T-cell (primary cell): ENCODE measurements at regions not wholly inside any gene's neighbourhood (a gene's known extent, or its start where the extent isn't known, plus 50 kb on each side); places are given as distances from the start of the nearest gene placed in this dataset.

Source experiments
- ATAC-seq, 4 experiments: fragments of 200-7000 bp in 3 of 4; fragments of 150-1000 bp in 1 of 4; cut with Tn5 transposase; replicated peaks in 1 of 4; 1 replicate in 3 of 4; 2 replicates in 1 of 4; pipeline ENCODE4 v1.10.0; 2021; ENCODE audit warnings: moderate library complexity in 3 of 4, mild to moderate bottlenecking in 2 of 4, moderate number of reproducible peaks in 1 of 4
- CTCF ChIA-PET, 2 donors: fragments of 300-600 bp; sonication (Branson Sonifier 250); formaldehyde crosslinking; loops; one replicate each; lab custom pipeline; 2022; ENCODE audit warnings: antibody characterized with exemption in 2 of 2; lab: Charles Lee
- POLR2A ChIA-PET, 2 donors: fragments of 300-600 bp; sonication (Branson Sonifier 250); formaldehyde crosslinking; loops; one replicate each; lab custom pipeline; 2022; ENCODE audit warnings: antibody characterized with exemption in 2 of 2; lab: Charles Lee
- DNase-seq, 35 experiments: peaks; one replicate each; pipeline versions ENCODE4 v3.0.0 to v3.0.0-alpha.2; 2013 to 2023
- H3K27ac ChIP-seq: one replicate; pipeline ENCODE4 v1.5.1; 2013; ENCODE audit warnings: low read length
- H3K27me3 ChIP-seq, 2 experiments: replicated peaks in 1 of 2; 1 replicate in 1 of 2; 2 replicates in 1 of 2; pipeline versions ENCODE4 v1.6.1 to v1.7.0; 2013; ENCODE audit warnings: low read length in 1 of 2, mixed read lengths in 1 of 2; ENCODE audit not compliant: control insufficient read depth in 2 of 2, insufficient read depth in 2 of 2; ENCODE audit errors: extremely low read depth in 1 of 2
- H3K36me3 ChIP-seq, 2 donors: 1 replicate in 1 of 2; 2 replicates in 1 of 2; pipeline versions ENCODE4 v1.6.1 to v1.7.0; 2013; ENCODE audit warnings: low read length in 1 of 2; ENCODE audit not compliant: control insufficient read depth in 2 of 2, insufficient read depth in 1 of 2; ENCODE audit errors: extremely low read depth in 1 of 2
- H3K4me1 ChIP-seq, 2 experiments: 1 replicate in 1 of 2; 2 replicates in 1 of 2; pipeline versions ENCODE4 v1.6.1 to v1.7.0; 2013; ENCODE audit warnings: low read length in 2 of 2, mixed read lengths in 1 of 2; ENCODE audit not compliant: insufficient read depth in 2 of 2, control insufficient read depth in 1 of 2; ENCODE audit errors: extremely low read depth in 1 of 2
- H3K4me3 ChIP-seq, 2 donors: 1 replicate in 1 of 2; 2 replicates in 1 of 2; pipeline versions ENCODE4 v1.5.1 to v1.7.0; 2013; ENCODE audit warnings: mild to moderate bottlenecking in 2 of 2, low read length in 1 of 2, moderate library complexity in 1 of 2; ENCODE audit not compliant: control insufficient read depth in 1 of 2; ENCODE audit errors: extremely low read depth in 1 of 2
- H3K9me3 ChIP-seq: 2 replicates; pipeline ENCODE4 v1.7.0; 2013
- H3K27ac Mint-ChIP-seq, 2 donors: one replicate each; pipeline ENCODE4 v1.8.0; 2020 to 2021; ENCODE audit warnings: mild to moderate bottlenecking in 2 of 2, mixed read lengths in 2 of 2
- H3K27me3 Mint-ChIP-seq, 2 donors: one replicate each; pipeline ENCODE4 v1.8.0; 2021 to 2022; ENCODE audit warnings: mixed read lengths in 2 of 2
- H3K36me3 Mint-ChIP-seq: one replicate; pipeline ENCODE4 v1.8.0; 2021; ENCODE audit warnings: mixed read lengths
- H3K4me1 Mint-ChIP-seq, 3 donors: one replicate each; pipeline ENCODE4 v1.8.0; 2020 to 2022; ENCODE audit warnings: mixed read lengths in 3 of 3, mild to moderate bottlenecking in 1 of 3
- H3K4me3 Mint-ChIP-seq, 3 donors: one replicate each; pipeline ENCODE4 v1.8.0; 2020 to 2022; ENCODE audit warnings: mild to moderate bottlenecking in 3 of 3, mixed read lengths in 3 of 3, moderate library complexity in 3 of 3
- H3K9me3 Mint-ChIP-seq, 3 donors: one replicate each; pipeline ENCODE4 v1.8.0; 2020 to 2022; ENCODE audit warnings: mixed read lengths in 3 of 3
- WGBS: methylation state at CpG from one replicate; pipeline ENCODE4 v1.1.5; 2013; ENCODE audit warnings: missing lambda C conversion rate; ENCODE audit not compliant: insufficient coverage; 5-methylcytosine and 5-hydroxymethylcytosine counted together

DNA sequence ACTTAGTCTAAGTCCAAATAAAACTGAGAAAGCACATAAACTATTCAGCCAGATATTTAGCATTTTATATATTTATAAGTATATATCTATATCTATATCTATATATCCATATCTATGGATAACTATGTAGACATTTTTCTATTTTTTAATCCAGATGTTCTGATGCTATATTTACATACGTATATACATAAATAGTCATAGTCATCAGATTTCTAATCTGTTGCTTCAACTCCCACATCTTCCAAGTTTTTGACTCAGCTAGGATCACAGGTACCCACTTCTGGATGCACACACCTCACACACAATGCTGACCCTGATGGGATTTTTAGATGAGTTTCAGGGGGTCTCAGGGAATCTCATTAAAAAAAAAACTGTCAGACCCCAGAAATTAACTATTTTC lies 52.2 kb upstream of the ZC3H11B start:
- WGBS: no CpG with 5 or more reads among the region's 1 CpG
- DNase-seq (no peak), ATAC-seq (no peak)
- Histone ChIP-seq H3K36me3 (no peaks in the 10 kb centered on the region), H3K9me3 (no peaks in the 10 kb centered on the region), H3K4me1 (no peaks in the 10 kb centered on the region), H3K27me3 (peaks cover 0 to 4% of the 10 kb centered on the region in 2 experiments), H3K27ac (no peak overlapping the region), H3K4me3 (no peak overlapping the region)
- H3K4me1 Mint-ChIP-seq: peaks cover 0 to 5% (median 5%) of the 10 kb centered on the region in 3 donors
- H3K27ac Mint-ChIP-seq: no peak overlapping the region
- CTCF ChIA-PET: no interaction called here
- H3K36me3 Mint-ChIP-seq: no peaks in the 10 kb centered on the region
- peaks cover 0 to 1% (median 0%) of the 10 kb centered on the region in 3 donors for H3K9me3 Mint-ChIP-seq
- POLR2A ChIA-PET: no interaction called here
- no peak overlapping the region for H3K4me3 Mint-ChIP-seq
- peaks cover 19 to 20% of the 10 kb centered on the region in 2 donors for H3K27me3 Mint-ChIP-seq

GRCh38 chr1:219664310-219665029 lies 51.6 kb upstream of the ZC3H11B start:
- ATAC-seq (no peak), DNase-seq (no peak)
- Mint-ChIP-seq H3K4me3 (no peak overlapping the region), H3K27ac (no peak overlapping the region), H3K27me3 (peaks cover 19 to 24% of the 10 kb centered on the region in 2 donors), H3K36me3 (no peaks in the 10 kb centered on the region), H3K4me1 (peaks cover 0 to 5% (median 5%) of the 10 kb centered on the region in 3 donors), H3K9me3 (no peaks in the 10 kb centered on the region)
- Histone ChIP-seq H3K9me3 (no peaks in the 10 kb centered on the region), H3K4me3 (no peak overlapping the region), H3K27ac (no peak overlapping the region), H3K27me3 (peaks cover 0 to 4% of the 10 kb centered on the region in 2 experiments), H3K36me3 (no peaks in the 10 kb centered on the region), H3K4me1 (no peaks in the 10 kb centered on the region)
- POLR2A ChIA-PET: no interaction called here
- 100% methylated on average over 2 of the region's 4 CpGs for WGBS
- CTCF ChIA-PET: no interaction called here
